ENCODE measurements at regions not wholly inside any gene's neighbourhood (a gene's known extent, or its start where the extent isn't known, plus 50 kb on each side); places are given as distances from the start of the nearest gene placed in this dataset.
A peak's percentile ranks its signal among the peaks of the same experiment; 100 is the strongest.

DNA sequence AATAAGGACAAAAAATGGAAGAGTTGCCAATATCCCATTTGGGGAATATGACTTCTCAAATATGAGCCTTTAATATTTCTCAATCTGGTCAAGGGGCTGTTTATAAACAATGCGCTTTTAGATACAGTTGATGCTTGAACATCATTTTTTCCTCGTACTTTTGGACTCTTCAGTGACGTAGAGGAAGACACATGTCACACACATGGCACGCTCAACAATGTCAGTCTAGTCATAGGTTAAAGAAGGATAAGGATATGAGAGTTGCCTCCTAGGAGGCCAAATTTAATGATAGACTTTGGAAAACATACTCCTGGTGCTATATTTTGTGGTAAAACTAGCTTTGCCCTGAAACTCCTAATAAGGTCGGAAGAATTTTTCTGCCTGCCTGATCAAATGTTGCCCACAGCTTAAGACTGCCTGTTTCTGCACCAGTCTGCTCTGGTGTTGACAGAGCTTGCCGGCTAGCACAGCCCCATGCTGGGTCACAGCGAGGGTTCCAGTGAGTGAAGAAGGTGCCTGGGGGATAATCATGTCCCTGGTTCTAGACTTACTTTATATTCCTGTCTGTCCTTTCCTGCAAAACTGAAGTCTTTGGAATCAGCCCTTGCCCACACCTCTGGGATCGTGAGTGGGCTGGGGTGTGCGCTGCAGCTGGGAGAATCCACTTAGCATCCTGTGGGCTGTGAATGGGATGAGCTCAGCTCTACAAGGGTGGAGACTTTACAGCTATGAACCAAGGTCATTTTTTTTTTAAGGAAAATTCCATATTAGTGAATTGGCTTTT is 230.8 kb upstream of the IRX4 start:
- DNase-seq (no peak), ATAC-seq (no peak)
- H3K27me3 ChIP-seq (ENCODE audit: control insufficient read depth, insufficient read depth): no peaks in the 10 kb centered on the region
- intact Hi-C loops (cut with DNase I): no loop called here
- 77% methylated on average over 9 of the region's 9 CpGs for WGBS
- no peaks in the 10 kb centered on the region for H3K9me3 ChIP-seq (ENCODE audit: control insufficient read depth, low read length)
- H3K27ac ChIP-seq (ENCODE audit: low read length): no peak overlapping the region
- H3K4me3 ChIP-seq (ENCODE audit: low read length): no peak overlapping the region
- no peaks in the 10 kb centered on the region for H3K4me1 ChIP-seq (ENCODE audit: control insufficient read depth, insufficient read depth, low read length)

DNA sequence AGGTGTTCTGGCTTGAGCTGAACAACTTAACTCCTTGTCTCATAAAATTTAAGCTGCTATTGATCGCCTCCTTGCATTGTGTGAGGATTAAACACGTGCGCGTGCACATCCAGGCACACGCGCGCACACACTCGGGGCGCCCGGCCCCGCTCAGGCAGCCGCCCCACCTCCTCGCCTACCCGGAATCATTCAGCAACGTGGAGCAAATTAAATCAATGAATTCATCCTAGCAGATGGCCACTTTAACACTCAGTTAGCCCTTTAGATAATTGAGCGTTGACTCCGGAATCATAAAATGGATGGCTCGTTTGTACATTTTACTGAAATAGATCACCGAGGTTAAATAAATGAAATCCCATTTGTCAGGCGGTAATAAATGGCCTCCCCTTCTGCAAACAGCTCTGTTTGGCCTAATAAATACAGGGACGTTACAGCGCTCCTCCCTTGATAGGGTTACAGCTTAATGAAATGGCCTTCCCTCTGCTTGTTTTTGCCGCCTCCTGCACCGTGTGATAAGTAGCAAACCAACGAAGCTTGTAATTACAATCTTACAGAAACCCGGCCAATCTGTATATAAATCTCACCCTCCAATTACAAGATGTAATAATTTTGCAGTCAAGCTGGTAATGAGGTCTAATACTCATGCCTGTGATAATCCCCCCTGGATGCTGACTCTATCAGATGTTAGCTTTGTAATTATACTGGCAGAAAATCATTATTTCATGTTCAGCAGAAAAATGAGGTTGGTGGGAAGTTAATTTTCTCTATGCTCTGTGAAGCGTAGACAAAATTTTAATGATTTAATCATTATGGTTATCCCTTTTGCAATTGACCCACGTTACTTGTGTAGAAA is 229.7 kb upstream of the IRX4 start:
- WGBS: 85% methylated on average over 28 of the region's 28 CpGs

DNA sequence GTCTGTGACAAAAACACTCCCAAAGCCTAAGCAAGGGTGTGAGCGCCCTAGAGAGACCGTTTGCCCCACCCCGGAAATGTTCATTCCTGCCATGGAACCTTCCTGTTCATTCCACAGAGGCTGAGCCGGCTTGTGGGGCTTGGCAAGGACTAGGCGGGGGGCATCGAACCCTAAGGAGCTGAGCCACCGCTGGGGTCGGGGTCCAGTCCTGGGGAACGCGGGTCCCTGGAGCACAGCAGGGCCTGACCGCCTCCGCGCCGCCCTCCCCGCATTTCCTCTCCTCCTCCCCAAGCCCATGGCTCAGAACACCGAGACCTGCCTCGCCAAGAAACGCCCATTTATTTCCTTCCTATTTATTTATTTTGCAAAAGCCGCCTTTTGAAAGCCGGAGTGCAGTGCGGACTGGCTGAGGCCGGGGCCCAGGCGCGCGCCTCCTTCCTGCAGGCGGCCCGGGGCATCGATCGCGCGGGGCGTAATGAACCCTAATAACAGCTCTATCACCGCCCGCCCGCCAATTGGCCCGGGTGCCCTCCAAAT is 228.9 kb upstream of the IRX4 start:
- H3K4me3 ChIP-seq (ENCODE audit: low read length): no peak overlapping the region
- no peak overlapping the region for H3K27ac ChIP-seq (ENCODE audit: low read length)
- WGBS: 90% methylated on average over 36 of the region's 36 CpGs
- no peaks in the 10 kb centered on the region for H3K4me1 ChIP-seq (ENCODE audit: control insufficient read depth, insufficient read depth, low read length)
- DNase-seq (peak in 1 of 3 donors; percentile 45), ATAC-seq (no peak)
- H3K9me3 ChIP-seq (ENCODE audit: control insufficient read depth, low read length): no peaks in the 10 kb centered on the region
- H3K27me3 ChIP-seq (ENCODE audit: control insufficient read depth, insufficient read depth): no peaks in the 10 kb centered on the region
- intact Hi-C loops (cut with DNase I): no loop called here

More for the DNA sequence above, 229.7 kb upstream of the IRX4 start:
- no peak for ATAC-seq
- intact Hi-C loops (cut with DNase I): no loop called here
- no peak overlapping the region for H3K4me3 ChIP-seq (ENCODE audit: low read length)
- H3K27me3 ChIP-seq (ENCODE audit: control insufficient read depth, insufficient read depth): no peaks in the 10 kb centered on the region
- H3K4me1 ChIP-seq (ENCODE audit: control insufficient read depth, insufficient read depth, low read length): no peaks in the 10 kb centered on the region
- no peak overlapping the region for H3K27ac ChIP-seq (ENCODE audit: low read length)
- H3K9me3 ChIP-seq (ENCODE audit: control insufficient read depth, low read length): no peaks in the 10 kb centered on the region
- no peak for DNase-seq

DNA sequence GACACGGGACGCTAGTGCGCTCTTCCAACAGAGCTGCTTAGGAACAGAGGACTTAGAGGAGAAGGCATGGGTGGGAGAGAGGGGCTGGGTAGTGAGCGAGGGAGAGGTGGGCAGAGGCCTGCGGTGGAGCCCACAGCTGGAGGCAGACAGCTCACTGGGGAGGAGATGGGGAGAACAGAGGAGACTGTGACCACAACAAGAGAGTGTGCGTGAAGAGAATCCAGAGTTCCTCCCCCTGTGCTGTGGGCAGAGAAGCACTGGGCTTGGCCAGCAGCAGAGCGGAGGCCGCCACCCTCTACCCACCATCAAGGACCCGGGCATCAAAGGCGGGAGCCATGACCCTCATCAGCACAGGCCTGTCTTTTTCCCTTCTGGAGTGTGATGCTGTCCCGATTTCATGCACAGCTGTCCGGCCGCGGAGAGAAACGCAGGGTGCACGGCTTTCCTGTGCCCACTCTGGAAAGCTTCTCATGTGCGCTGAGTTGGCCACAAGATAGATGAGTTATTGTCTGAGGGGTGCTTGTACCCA is 228.3 kb upstream of the IRX4 start:
- ATAC-seq (no peak), DNase-seq (no peak)
- H3K27ac ChIP-seq (ENCODE audit: low read length): no peak overlapping the region
- no peak overlapping the region for H3K4me3 ChIP-seq (ENCODE audit: low read length)
- H3K9me3 ChIP-seq (ENCODE audit: control insufficient read depth, low read length): no peaks in the 10 kb centered on the region
- 82% methylated on average over 17 of the region's 17 CpGs for WGBS
- intact Hi-C loops (cut with DNase I): no loop called here
- H3K4me1 ChIP-seq (ENCODE audit: control insufficient read depth, insufficient read depth, low read length): no peaks in the 10 kb centered on the region
- H3K27me3 ChIP-seq (ENCODE audit: control insufficient read depth, insufficient read depth): no peaks in the 10 kb centered on the region

DNA sequence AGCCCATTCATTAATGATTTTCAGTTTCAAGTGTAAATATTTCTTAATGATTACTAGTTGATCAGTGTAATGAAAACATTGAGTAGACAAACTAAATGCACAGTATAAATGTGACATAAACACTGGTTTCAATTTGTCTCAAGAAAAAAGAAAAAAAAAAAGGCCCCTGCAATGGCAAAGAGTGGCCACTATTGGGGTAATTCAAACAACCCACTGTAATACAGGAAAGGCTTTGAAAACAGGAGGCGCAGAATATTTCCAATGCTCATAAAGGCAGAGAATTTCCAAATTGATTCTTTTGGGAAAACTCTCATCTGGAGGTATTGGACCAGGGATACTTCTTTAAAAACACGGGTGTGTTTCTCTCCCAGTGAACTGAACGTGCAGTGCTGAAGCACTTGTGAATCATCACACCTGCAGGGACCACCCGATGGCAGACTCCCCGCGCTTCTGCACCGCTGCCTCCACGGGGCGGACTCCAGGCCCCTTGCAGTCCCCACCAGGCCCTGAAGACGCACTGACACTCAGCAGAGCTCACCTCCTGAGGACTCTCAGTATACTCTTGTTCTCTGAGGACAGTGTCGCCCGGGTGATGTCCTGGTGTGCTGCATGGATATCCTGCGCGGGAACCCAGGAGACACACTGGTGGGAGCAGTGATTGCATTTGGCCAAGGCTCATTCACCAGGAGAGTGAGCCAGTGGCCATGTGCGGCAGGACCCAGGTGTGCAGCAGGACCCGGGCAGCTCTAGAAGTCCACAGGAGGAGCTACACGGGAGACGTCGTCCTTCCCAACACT is 227.6 kb upstream of the IRX4 start:
- no peak overlapping the region for H3K4me3 ChIP-seq (ENCODE audit: low read length)
- H3K4me1 ChIP-seq (ENCODE audit: control insufficient read depth, insufficient read depth, low read length): no peaks in the 10 kb centered on the region
- no peak overlapping the region for H3K27ac ChIP-seq (ENCODE audit: low read length)
- H3K27me3 ChIP-seq (ENCODE audit: control insufficient read depth, insufficient read depth): no peaks in the 10 kb centered on the region
- 81% methylated on average over 19 of the region's 19 CpGs for WGBS
- intact Hi-C loops (cut with DNase I): no loop called here
- ATAC-seq (no peak), DNase-seq (no peak)
- H3K9me3 ChIP-seq (ENCODE audit: control insufficient read depth, low read length): no peaks in the 10 kb centered on the region

DNA sequence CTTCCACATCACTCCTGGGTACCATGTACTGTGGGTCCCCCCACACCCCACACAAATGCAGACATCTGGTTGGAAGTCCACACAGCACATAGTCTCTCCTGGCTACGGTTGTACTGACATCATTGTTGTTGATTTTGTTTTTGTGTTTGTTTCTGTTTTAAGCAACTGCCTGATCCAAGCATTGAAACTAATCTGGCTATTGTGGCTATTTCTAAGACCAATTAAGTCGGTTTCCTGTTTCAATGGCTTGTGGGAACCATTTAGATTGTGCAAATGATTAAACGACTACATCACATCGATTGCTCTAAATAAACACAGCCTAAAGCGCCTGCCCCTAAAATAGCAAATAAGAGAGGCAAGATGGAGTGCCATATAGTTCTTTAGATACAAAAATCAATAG is 226.8 kb upstream of the IRX4 start:
- WGBS: 67% methylated on average over 5 of the region's 5 CpGs
- H3K9me3 ChIP-seq (ENCODE audit: control insufficient read depth, low read length): peaks cover 2% of the 10 kb centered on the region
- H3K4me3 ChIP-seq (ENCODE audit: low read length): no peak overlapping the region
- no peaks in the 10 kb centered on the region for H3K4me1 ChIP-seq (ENCODE audit: control insufficient read depth, insufficient read depth, low read length)
- intact Hi-C loops (cut with DNase I): no loop called here
- no peaks in the 10 kb centered on the region for H3K27me3 ChIP-seq (ENCODE audit: control insufficient read depth, insufficient read depth)
- ATAC-seq (no peak), DNase-seq (no peak)
- no peak overlapping the region for H3K27ac ChIP-seq (ENCODE audit: low read length)

DNA sequence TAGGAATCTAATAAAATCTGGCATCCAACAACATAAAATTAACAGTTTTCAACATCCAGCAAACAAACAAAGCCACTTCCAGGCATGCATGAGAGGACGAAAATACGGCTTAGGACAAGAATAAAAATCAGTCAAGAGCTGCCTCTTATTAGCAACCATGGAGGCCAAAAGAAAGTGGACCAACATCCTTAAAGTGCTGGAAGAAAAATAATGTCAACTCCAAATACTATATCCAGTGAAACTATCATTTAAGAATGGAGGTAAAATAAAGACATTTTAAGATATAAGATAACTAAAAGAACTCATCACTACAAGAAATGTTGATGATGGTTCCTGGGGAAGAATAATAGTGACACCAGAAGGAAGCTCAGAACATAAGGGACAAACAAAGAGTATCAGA is 224.0 kb upstream of the IRX4 start:
- H3K4me3 ChIP-seq (ENCODE audit: low read length): no peak overlapping the region
- intact Hi-C loops (cut with DNase I): no loop called here
- peaks cover 2% of the 10 kb centered on the region for H3K9me3 ChIP-seq (ENCODE audit: control insufficient read depth, low read length)
- no peak overlapping the region for H3K27ac ChIP-seq (ENCODE audit: low read length)
- ATAC-seq (no peak), DNase-seq (no peak)
- no peaks in the 10 kb centered on the region for H3K27me3 ChIP-seq (ENCODE audit: control insufficient read depth, insufficient read depth)
- WGBS: 88% methylated on average over 2 of the region's 2 CpGs
- no peaks in the 10 kb centered on the region for H3K4me1 ChIP-seq (ENCODE audit: control insufficient read depth, insufficient read depth, low read length)

DNA sequence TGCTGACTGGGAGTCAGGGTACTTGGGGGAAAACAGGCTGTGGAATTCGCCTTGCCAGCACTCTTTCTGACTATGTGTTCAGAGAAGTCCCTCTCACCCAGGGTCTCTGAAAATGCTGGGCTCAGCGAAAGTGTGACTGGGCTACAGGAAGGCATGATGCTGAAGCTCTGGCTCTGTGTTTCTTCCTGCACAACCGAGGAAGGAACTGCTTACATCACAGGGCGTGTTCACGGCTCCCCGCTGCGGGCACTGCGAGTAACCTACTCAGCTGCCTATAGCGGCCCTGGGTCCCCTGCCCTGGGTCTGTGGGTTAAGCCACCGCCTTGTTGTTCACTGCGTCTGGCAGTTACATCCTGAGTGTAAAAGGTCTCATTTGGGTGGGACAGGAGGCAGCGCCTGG is 222.4 kb upstream of the IRX4 start:
- H3K9me3 ChIP-seq (ENCODE audit: control insufficient read depth, low read length): peaks cover 2% of the 10 kb centered on the region
- ATAC-seq (no peak), DNase-seq (no peak)
- 72% methylated on average over 12 of the region's 12 CpGs for WGBS
- intact Hi-C loops (cut with DNase I): no loop called here
- H3K27ac ChIP-seq (ENCODE audit: low read length): no peak overlapping the region
- no peaks in the 10 kb centered on the region for H3K4me1 ChIP-seq (ENCODE audit: control insufficient read depth, insufficient read depth, low read length)
- no peak overlapping the region for H3K4me3 ChIP-seq (ENCODE audit: low read length)
- H3K27me3 ChIP-seq (ENCODE audit: control insufficient read depth, insufficient read depth): no peaks in the 10 kb centered on the region

DNA sequence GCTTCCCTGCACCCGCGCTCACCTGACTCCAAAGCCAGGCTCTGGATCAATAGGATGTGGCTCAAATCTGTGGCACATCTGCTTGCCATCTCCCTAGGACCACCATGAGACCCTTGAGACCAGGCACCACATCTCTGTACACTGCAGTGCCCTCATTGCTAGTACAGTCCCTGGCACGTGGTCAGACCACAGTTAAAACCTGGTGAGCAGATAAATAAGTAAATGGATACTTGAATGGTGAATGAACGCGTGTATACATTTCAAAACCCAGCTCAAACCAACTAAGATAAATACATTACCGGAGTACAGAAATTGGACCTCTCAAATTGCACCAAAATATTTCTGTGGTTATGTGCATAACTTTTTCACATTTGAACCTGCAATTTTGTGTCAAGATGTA is 221.2 kb upstream of the IRX4 start:
- DNase-seq (no peak), ATAC-seq (no peak)
- intact Hi-C loops (cut with DNase I): no loop called here
- peaks cover 2% of the 10 kb centered on the region for H3K9me3 ChIP-seq (ENCODE audit: control insufficient read depth, low read length)
- H3K4me1 ChIP-seq (ENCODE audit: control insufficient read depth, insufficient read depth, low read length): no peaks in the 10 kb centered on the region
- H3K4me3 ChIP-seq (ENCODE audit: low read length): no peak overlapping the region
- no peaks in the 10 kb centered on the region for H3K27me3 ChIP-seq (ENCODE audit: control insufficient read depth, insufficient read depth)
- H3K27ac ChIP-seq (ENCODE audit: low read length): no peak overlapping the region
- WGBS: 90% methylated on average over 6 of the region's 6 CpGs

DNA sequence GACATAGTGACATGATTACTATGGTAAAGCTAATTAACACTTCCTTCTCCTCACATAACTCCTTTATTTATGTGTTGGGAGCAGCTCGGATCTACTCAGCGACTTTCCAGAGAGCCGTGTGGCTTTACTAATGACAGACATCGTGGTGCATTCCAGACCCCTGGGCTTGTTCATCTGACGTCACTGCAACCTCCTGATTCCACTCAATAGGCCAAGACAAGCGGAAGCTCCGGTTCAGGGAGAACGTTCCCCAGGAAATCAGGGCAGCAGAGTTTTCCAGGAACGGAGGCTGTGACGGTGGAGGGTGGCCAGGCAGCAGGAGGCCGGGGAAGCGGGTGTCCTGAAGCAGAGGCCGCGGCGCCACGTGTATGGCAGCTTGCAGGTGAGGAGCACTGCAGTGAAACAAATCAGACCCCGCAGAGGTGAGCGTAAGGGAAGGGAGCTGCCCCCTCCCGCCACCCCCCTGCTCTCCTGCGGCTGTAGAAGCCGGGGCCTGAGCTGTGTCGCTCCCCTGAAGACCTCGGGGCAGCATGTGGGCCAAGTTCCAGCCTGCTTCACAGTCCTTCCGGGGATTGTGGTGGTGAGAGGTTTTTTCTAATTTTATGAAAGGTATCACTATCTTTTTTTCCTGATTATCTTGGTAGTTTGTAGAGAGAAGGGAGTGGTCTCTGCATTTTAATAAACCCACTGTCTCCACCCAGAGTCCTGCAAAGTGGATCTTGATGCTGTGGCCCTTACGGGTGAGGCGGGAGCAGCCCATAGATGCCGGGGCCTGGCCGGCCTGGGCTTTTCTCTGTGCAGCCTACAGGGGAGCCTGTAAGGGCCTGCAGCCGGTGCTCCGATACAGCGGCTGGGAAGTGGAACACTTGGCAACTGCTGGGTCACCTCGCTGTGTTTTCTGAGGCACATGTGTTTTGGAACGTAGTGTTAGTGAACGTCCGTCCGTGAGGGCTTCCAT is 220.4 kb upstream of the IRX4 start:
- ATAC-seq (no peak), DNase-seq (no peak)
- intact Hi-C loops (cut with DNase I): no loop called here
- H3K4me1 ChIP-seq (ENCODE audit: control insufficient read depth, insufficient read depth, low read length): no peaks in the 10 kb centered on the region
- no peak overlapping the region for H3K4me3 ChIP-seq (ENCODE audit: low read length)
- no peaks in the 10 kb centered on the region for H3K27me3 ChIP-seq (ENCODE audit: control insufficient read depth, insufficient read depth)
- no peak overlapping the region for H3K27ac ChIP-seq (ENCODE audit: low read length)
- H3K9me3 ChIP-seq (ENCODE audit: control insufficient read depth, low read length): peaks cover 2% of the 10 kb centered on the region
- WGBS: 81% methylated on average over 36 of the region's 36 CpGs

Data from right cardiac atrium (tissue), 5 donors.